ENCODE measurements at regions not wholly inside any gene's neighbourhood (a gene's known extent, or its start where the extent isn't known, plus 50 kb on each side); places are given as distances from the start of the nearest gene placed in this dataset.

DNA sequence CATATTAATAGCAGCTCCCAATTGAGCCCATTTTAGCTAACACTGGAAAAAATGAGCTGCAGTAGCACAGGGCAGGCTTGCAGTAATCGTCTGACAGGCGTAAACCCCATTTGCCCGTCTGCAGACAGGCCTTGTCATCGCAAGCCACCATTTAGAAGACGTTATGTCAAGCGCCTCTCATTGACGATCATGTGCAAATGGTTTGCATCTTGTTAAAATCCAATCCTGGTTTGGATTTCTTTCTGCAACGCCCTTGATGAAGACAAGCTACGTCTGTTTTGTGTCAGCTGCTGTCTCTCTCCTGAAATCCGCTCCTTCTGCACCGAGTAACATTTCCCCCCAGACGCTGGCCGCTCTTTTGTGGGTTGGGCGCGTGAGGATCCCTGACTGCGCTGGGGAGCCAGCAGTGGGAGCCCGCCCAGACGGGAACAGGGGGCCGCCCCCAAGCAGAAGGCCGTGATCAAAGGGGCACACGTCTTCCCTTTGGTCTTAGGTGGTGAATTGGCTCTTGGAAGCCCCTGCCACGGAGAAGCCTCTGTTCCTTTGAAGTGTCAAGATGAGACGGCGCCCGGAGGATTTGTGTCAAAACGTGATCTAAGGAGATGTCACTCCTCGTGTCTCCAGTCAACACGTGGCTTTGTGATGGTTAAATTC, 84.2 kb upstream of the GPC1 start:
- no peak overlapping the region for H3K27ac ChIP-seq (ENCODE audit: low read length)
- peaks cover 50% of the 10 kb centered on the region for H3K4me1 ChIP-seq (ENCODE audit: control insufficient read depth, insufficient read depth, low read length)
- H3K9me3 ChIP-seq (replicated peaks; ENCODE audit: control insufficient read depth, low read depth, low read length): no peaks in the 10 kb centered on the region
- no peak overlapping the region for H3K4me3 ChIP-seq (ENCODE audit: low read length)
- peaks cover 12% of the 10 kb centered on the region for H3K27me3 ChIP-seq (ENCODE audit: control insufficient read depth, insufficient read depth, low read length)
- H3K36me3 ChIP-seq (ENCODE audit: control insufficient read depth, insufficient read depth, low read length): no peaks in the 10 kb centered on the region
- DNase-seq: no peak
- 15% methylated on average over 20 of the region's 28 CpGs for WGBS (ENCODE audit: insufficient coverage)

DNA sequence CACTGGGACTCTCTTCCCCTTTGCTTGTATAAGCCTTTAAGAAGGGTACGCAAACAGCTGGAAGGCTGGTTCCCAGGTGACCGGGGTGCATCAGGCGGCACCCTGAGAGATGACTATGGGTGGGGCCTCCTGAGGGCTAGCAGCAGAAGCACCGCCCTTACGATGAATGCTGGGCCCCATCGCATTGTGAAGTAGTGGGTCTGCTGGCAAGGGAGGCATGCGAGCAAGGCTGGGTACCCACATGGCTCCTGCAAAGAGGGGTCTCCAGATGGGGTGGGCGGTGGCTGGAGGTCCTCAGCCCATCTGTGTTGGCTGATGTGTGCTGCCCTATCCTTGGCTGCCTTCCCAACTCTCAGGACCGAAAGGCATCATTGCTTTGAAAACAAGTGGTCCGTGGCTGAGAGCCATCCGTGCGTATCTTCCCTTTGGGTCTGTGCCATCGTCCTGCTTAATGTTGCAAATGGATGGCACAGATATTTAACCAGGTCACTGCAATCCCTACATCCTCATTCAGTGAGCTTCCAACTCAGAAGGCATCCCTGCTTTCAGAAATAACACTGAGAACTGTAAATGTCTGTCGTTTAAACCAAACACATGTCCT, 83.5 kb upstream of the GPC1 start:
- DNase-seq: peak; percentile 45
- H3K27me3 ChIP-seq (ENCODE audit: control insufficient read depth, insufficient read depth, low read length): peaks cover 12% of the 10 kb centered on the region
- no peaks in the 10 kb centered on the region for H3K9me3 ChIP-seq (replicated peaks; ENCODE audit: control insufficient read depth, low read depth, low read length)
- H3K4me3 ChIP-seq (ENCODE audit: low read length): no peak overlapping the region
- H3K4me1 ChIP-seq (ENCODE audit: control insufficient read depth, insufficient read depth, low read length): peaks cover 50% of the 10 kb centered on the region
- H3K36me3 ChIP-seq (ENCODE audit: control insufficient read depth, insufficient read depth, low read length): no peaks in the 10 kb centered on the region
- WGBS (ENCODE audit: insufficient coverage): 67% methylated on average over 12 of the region's 14 CpGs
- no peak overlapping the region for H3K27ac ChIP-seq (ENCODE audit: low read length)

DNA sequence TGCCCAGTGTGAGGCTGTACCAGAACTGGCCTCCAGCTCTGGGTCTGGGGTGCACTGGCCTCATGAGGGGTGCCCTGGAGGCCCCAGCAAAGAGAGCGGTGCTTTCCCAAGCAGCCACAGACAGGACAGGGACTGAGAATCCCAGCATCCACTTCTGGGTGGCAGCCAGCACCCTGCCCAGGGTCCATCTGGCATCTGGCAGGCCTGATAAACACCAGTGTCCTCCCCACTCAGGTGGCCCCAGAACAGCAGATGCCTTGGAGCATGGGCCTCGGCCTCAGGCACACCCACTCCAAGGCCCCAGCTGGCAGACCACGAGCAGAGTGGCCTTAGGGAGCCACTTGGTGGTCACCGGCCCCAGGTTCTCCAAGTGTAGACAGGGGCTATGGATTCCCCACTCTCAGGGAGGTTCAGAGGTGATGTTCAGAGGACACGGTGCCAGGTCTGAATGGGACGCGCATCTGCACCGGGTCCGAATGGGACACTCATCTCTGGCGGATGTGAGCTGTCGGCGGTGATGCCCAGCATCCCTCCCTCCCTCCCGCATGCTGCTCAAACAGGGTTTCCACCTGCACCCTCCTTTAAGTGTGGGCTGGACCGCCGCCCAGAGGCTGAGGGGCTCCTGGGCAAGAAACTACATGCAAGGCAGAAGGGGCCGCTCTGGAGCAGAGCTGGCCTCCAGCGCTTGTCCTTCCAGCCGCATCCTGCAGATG, 82.2 kb upstream of the GPC1 start:
- H3K36me3 ChIP-seq (ENCODE audit: control insufficient read depth, insufficient read depth, low read length): no peaks in the 10 kb centered on the region
- no peaks in the 10 kb centered on the region for H3K9me3 ChIP-seq (replicated peaks; ENCODE audit: control insufficient read depth, low read depth, low read length)
- H3K27me3 ChIP-seq (ENCODE audit: control insufficient read depth, insufficient read depth, low read length): peaks cover 12% of the 10 kb centered on the region
- WGBS (ENCODE audit: insufficient coverage): 87% methylated on average over 15 of the region's 18 CpGs
- H3K27ac ChIP-seq (ENCODE audit: low read length): no peak overlapping the region
- H3K4me3 ChIP-seq (ENCODE audit: low read length): no peak overlapping the region
- H3K4me1 ChIP-seq (ENCODE audit: control insufficient read depth, insufficient read depth, low read length): peaks cover 47% of the 10 kb centered on the region
- no peak for DNase-seq

DNA sequence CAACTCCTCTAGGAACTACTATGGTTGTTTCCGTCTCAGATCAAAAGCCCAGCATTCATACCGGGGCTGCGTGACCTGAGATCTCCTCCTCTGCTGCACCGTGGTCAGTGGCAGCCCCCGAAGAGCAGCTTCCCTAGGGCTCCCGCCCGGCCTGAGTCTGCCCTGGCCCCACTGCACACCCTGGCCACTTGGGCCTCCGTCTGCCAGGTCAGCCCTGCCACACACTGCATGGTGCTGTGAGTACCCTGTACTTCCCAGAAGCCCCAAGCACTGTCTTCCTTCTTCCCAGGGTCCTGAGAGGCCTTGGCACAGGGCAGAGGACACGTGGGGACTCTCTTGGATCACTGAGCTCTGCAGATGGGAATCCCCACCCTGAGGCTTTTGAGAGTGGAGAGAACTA, 81.5 kb upstream of the GPC1 start:
- H3K27ac ChIP-seq (ENCODE audit: low read length): no peak overlapping the region
- peaks cover 12% of the 10 kb centered on the region for H3K27me3 ChIP-seq (ENCODE audit: control insufficient read depth, insufficient read depth, low read length)
- no peak overlapping the region for H3K4me3 ChIP-seq (ENCODE audit: low read length)
- H3K9me3 ChIP-seq (replicated peaks; ENCODE audit: control insufficient read depth, low read depth, low read length): no peaks in the 10 kb centered on the region
- WGBS (ENCODE audit: insufficient coverage): 77% methylated on average over 9 of the region's 9 CpGs
- no peak for DNase-seq
- peaks cover 43% of the 10 kb centered on the region for H3K4me1 ChIP-seq (ENCODE audit: control insufficient read depth, insufficient read depth, low read length)
- H3K36me3 ChIP-seq (ENCODE audit: control insufficient read depth, insufficient read depth, low read length): no peaks in the 10 kb centered on the region

DNA sequence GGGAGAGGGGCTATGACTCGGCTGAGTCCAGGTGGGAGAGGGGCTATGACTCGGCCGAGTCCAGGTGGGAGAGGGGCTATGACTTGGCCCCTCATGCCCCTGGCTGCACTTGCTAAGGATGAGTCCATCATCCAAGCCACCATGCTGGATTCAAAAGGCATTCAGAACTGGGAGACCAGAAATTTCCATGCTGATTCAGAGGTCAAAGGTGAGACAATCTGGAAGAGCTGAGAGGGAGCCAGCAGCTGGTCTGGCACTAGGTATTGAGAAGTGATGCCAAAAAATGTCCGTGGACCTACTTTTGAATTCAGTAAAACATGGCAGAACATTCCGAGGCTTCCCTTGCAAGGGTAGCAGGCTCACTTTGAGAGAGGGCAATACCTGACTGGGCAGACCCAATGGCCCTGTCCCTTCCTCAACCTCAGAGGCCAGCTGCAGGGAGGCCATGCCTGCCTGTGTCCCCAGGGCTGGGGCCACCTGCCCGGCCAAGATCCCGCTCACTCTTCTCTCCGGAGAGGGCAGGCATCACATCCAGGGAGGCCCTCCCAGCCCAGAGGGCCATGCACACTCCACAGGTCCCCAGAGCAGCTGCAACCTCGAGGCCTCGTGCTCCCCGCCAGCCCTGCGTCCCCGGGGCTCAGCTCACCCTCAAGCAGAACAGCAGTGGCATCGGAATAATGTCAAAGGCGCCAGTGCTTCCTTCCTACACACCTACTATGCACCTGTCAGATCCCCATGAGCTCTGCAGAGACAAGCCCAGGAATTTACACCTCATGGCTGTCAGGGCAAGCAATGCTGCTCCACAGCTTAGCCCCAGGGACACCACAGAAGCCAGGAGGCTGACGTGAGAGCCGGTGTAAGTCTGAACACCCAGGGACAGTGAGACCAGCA, 80.2 kb upstream of the GPC1 start:
- Histone ChIP-seq H3K4me3 (ENCODE audit: low read length) (no peak overlapping the region), H3K36me3 (ENCODE audit: control insufficient read depth, insufficient read depth, low read length) (no peaks in the 10 kb centered on the region), H3K9me3 (replicated peaks; ENCODE audit: control insufficient read depth, low read depth, low read length) (peaks cover 9% of the 10 kb centered on the region), H3K4me1 (ENCODE audit: control insufficient read depth, insufficient read depth, low read length) (peaks cover 43% of the 10 kb centered on the region), H3K27me3 (ENCODE audit: control insufficient read depth, insufficient read depth, low read length) (peaks cover 9% of the 10 kb centered on the region), H3K27ac (ENCODE audit: low read length) (no peak overlapping the region)
- WGBS (ENCODE audit: insufficient coverage): 48% methylated on average over 14 of the region's 17 CpGs
- no peak for DNase-seq

DNA sequence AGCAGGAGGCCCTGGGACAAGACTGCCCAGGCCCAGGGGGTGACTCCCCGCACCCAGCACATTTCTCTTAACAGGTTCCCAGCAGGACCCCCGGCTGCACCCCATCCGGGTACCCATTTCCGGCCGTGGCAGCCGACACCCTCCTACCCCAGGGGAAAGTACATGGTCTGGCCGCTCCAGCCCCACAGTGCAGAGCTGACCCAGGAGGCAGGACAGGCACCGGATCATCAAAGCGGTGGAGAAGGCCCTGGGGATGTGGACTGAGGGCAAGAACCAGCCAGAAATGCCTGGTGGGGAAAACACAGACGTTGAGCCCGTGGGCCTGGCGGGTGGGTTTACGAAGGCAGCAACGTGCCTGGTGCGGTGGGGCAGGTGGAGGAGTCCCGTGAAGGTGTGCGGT, 79.5 kb upstream of the GPC1 start:
- Histone ChIP-seq H3K36me3 (ENCODE audit: control insufficient read depth, insufficient read depth, low read length) (no peaks in the 10 kb centered on the region), H3K27ac (ENCODE audit: low read length) (no peak overlapping the region), H3K9me3 (replicated peaks; ENCODE audit: control insufficient read depth, low read depth, low read length) (peaks cover 16% of the 10 kb centered on the region), H3K27me3 (ENCODE audit: control insufficient read depth, insufficient read depth, low read length) (peaks cover 7% of the 10 kb centered on the region), H3K4me3 (ENCODE audit: low read length) (no peak overlapping the region), H3K4me1 (ENCODE audit: control insufficient read depth, insufficient read depth, low read length) (peaks cover 39% of the 10 kb centered on the region)
- 68% methylated on average over 17 of the region's 17 CpGs for WGBS (ENCODE audit: insufficient coverage)
- no peak for DNase-seq

DNA sequence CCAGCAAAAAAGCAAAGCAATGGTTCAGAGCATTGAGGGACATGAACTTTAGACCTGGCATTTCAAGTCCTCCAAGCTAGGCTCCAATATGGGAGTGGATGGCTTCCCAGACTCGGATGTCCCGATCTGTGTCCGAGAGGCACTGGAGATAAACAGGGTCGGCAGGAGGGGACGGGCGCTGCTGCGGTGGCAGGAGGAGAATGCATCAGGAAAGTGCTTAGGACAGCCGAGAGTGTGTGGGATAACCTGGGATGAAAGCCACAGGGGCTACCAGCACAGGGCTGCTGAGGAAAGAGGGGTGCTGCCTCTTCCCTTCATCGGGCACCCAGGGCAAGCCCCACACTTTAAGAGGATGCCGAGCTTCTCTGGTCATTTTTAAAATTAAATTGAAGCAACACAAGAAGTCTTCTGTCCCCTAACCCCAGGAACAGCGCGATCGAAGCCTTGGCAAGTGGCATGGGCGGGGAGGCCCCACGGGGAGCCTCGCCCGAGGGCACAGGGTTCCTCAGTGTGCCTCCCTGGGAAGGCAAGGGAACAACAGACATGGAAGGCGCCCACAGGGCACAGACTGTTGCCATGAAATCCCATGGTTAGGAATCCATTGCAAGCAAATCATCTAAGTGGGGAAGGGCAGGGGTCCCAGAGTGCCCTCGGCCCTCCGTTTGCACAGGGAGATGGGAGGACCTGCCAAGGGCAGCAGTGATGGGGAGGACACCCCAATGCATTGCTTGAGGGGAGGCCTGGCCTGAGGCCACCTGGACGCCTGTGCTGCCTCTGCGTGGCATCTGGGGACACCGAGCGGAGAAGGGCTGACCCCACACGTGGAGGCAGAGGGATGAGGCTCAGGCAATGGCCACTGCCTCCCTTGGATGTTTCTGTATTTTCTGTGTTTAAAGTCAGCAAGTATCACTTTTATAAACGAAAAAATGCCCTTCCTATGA, 78.5 kb upstream of the GPC1 start:
- Histone ChIP-seq H3K36me3 (ENCODE audit: control insufficient read depth, insufficient read depth, low read length) (no peaks in the 10 kb centered on the region), H3K27ac (ENCODE audit: low read length) (no peak overlapping the region), H3K9me3 (replicated peaks; ENCODE audit: control insufficient read depth, low read depth, low read length) (peaks cover 21% of the 10 kb centered on the region), H3K4me1 (ENCODE audit: control insufficient read depth, insufficient read depth, low read length) (peaks cover 28% of the 10 kb centered on the region), H3K4me3 (ENCODE audit: low read length) (no peak overlapping the region), H3K27me3 (ENCODE audit: control insufficient read depth, insufficient read depth, low read length) (peaks cover 7% of the 10 kb centered on the region)
- no peak for DNase-seq
- WGBS (ENCODE audit: insufficient coverage): 79% methylated on average over 17 of the region's 26 CpGs

DNA sequence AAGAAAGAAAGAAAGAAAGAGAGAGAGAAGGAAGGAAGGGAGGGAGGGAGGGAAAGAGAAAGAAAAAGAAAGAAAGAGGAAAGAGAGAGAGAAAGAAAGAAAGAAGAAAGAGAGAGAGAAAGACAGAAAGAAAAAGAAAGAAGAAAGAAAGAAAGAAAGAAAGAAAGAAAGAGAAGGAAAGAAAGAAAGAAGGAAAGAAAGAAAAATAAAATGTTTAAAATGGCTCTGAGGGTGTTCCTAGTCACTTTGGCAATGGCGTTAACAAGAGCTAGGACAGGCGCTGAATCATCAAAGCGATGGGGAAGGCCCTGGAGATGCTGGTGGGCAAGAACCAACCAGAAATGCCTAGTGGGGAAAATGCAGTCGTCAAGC, 77.8 kb upstream of the GPC1 start:
- Histone ChIP-seq H3K36me3 (ENCODE audit: control insufficient read depth, insufficient read depth, low read length) (no peaks in the 10 kb centered on the region), H3K4me1 (ENCODE audit: control insufficient read depth, insufficient read depth, low read length) (peaks cover 29% of the 10 kb centered on the region), H3K27me3 (ENCODE audit: control insufficient read depth, insufficient read depth, low read length) (peaks cover 7% of the 10 kb centered on the region), H3K27ac (ENCODE audit: low read length) (no peak overlapping the region), H3K4me3 (ENCODE audit: low read length) (no peak overlapping the region), H3K9me3 (replicated peaks; ENCODE audit: control insufficient read depth, low read depth, low read length) (peaks cover 21% of the 10 kb centered on the region)
- 71% methylated on average over 4 of the region's 4 CpGs for WGBS (ENCODE audit: insufficient coverage)
- DNase-seq: no peak

DNA sequence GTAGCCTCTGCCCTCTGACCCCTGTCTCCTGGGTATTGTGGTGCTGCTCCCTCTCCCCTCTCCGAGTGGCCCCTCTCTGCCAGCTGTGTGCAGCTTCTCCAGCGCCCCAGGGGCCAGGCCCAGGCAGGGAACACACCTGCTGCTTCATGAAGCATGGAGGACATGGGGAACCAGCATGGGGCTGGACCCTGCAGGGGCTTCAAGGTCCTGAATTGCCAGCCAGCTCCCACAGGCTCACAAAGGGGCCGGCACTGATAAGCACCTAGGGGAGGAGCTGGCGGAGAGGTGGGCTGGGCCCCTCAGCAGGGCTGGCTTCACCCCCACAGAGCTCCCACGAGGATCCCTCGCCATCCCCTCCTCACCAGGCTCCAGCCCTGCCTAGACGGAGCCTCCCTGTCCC, 77.4 kb upstream of the GPC1 start:
- no peak overlapping the region for H3K4me3 ChIP-seq (ENCODE audit: low read length)
- WGBS (ENCODE audit: insufficient coverage): 60% methylated on average over 5 of the region's 7 CpGs
- DNase-seq: no peak
- peaks cover 5% of the 10 kb centered on the region for H3K27me3 ChIP-seq (ENCODE audit: control insufficient read depth, insufficient read depth, low read length)
- no peaks in the 10 kb centered on the region for H3K36me3 ChIP-seq (ENCODE audit: control insufficient read depth, insufficient read depth, low read length)
- H3K27ac ChIP-seq (ENCODE audit: low read length): no peak overlapping the region
- H3K4me1 ChIP-seq (ENCODE audit: control insufficient read depth, insufficient read depth, low read length): peaks cover 29% of the 10 kb centered on the region
- H3K9me3 ChIP-seq (replicated peaks; ENCODE audit: control insufficient read depth, low read depth, low read length): peaks cover 21% of the 10 kb centered on the region

Data from muscle of leg (tissue), 3 donors.